ENCODE measurements at regions not wholly inside any gene's neighbourhood (a gene's known extent, or its start where the extent isn't known, plus 50 kb on each side); places are given as distances from the start of the nearest gene placed in this dataset.

- no peak for DNase-seq (ENCODE audit: low read depth in 2 of 2)
Observed at GRCh38 chr18:73790587-73790986, 357.0 kb downstream of the FBXO15 start.

- no peak for DNase-seq (ENCODE audit: low read depth in 2 of 2)
Observed at GRCh38 chr18:73787316-73787715, 360.3 kb downstream of the FBXO15 start.

- no peak for DNase-seq (ENCODE audit: low read depth in 2 of 2)
Observed at GRCh38 chr18:73785300-73785699, 362.3 kb downstream of the FBXO15 start.

- DNase-seq (ENCODE audit: low read depth in 2 of 2): no peak
Observed at GRCh38 chr18:73784853-73785252, 362.8 kb downstream of the FBXO15 start.

- DNase-seq (ENCODE audit: low read depth in 2 of 2): no peak
Observed at GRCh38 chr18:73782405-73782804, 365.2 kb downstream of the FBXO15 start.

GRCh38 chr18:73780218-73780617 lies 367.4 kb downstream of the FBXO15 start:
- DNase-seq (ENCODE audit: low read depth in 2 of 2): no peak

- no peak for DNase-seq (ENCODE audit: low read depth in 2 of 2)
Observed at GRCh38 chr18:73778032-73778359, 369.6 kb downstream of the FBXO15 start.

GRCh38 chr18:73777356-73778031 lies 370.1 kb downstream of the FBXO15 start:
- DNase-seq (ENCODE audit: low read depth in 2 of 2): no peak

- DNase-seq (ENCODE audit: low read depth in 2 of 2): no peak
Observed at GRCh38 chr18:73774811-73775509, 372.7 kb downstream of the FBXO15 start.

GRCh38 chr18:73768043-73768442 lies 379.6 kb downstream of the FBXO15 start:
- DNase-seq (ENCODE audit: low read depth in 2 of 2): no peak

- DNase-seq (ENCODE audit: low read depth in 2 of 2): no peak
Observed at GRCh38 chr18:73766910-73767515, 380.6 kb downstream of the FBXO15 start.

GRCh38 chr18:73758446-73758845 lies 389.2 kb downstream of the FBXO15 start:
- no peak for DNase-seq (ENCODE audit: low read depth in 2 of 2)

GRCh38 chr18:73756256-73757091 lies 391.2 kb downstream of the FBXO15 start:
- no peak for DNase-seq (ENCODE audit: low read depth in 2 of 2)

GRCh38 chr18:73752965-73753364 lies 394.7 kb downstream of the FBXO15 start:
- DNase-seq (ENCODE audit: low read depth in 2 of 2): no peak

- DNase-seq (ENCODE audit: low read depth in 2 of 2): no peak
Observed at GRCh38 chr18:73752546-73752945, 395.1 kb downstream of the FBXO15 start.

GRCh38 chr18:73750052-73750451 lies 397.6 kb downstream of the FBXO15 start:
- no peak for DNase-seq (ENCODE audit: low read depth in 2 of 2)

- no peak for DNase-seq (ENCODE audit: low read depth in 2 of 2)
Observed at GRCh38 chr18:73749304-73749703, 398.3 kb downstream of the FBXO15 start.

- no peak for DNase-seq (ENCODE audit: low read depth in 2 of 2)
Observed at GRCh38 chr18:73748731-73749130, 398.9 kb downstream of the FBXO15 start.

GRCh38 chr18:73746101-73746500 lies 401.5 kb downstream of the FBXO15 start:
- DNase-seq (ENCODE audit: low read depth in 2 of 2): no peak

GRCh38 chr18:73742957-73743356 lies 404.7 kb downstream of the FBXO15 start:
- no peak for DNase-seq (ENCODE audit: low read depth in 2 of 2)

GRCh38 chr18:73741946-73742345 lies 405.7 kb downstream of the FBXO15 start:
- no peak for DNase-seq (ENCODE audit: low read depth in 2 of 2)

GRCh38 chr18:73739098-73739497 lies 408.5 kb downstream of the FBXO15 start:
- DNase-seq (ENCODE audit: low read depth in 2 of 2): no peak
